ENCODE measurements at regions not wholly inside any gene's neighbourhood (a gene's known extent, or its start where the extent isn't known, plus 50 kb on each side); places are given as distances from the start of the nearest gene placed in this dataset.

GRCh38 chr20:57927376-57927775 is 217.6 kb upstream of the PMEPA1 start:
- Histone ChIP-seq H3K9me3 (replicated peaks) (peaks cover 26% of the 10 kb centered on the region), H3K4me3 (no peak overlapping the region), H3K36me3 (no peaks in the 10 kb centered on the region), H3K27me3 (ENCODE audit: low read depth) (peaks cover 20% of the 10 kb centered on the region), H3K27ac (replicated peaks) (no peak overlapping the region), H3K4me1 (no peaks in the 10 kb centered on the region)
- no peak for TF ChIP-seq CTCF (IDR thresholded peaks at IDR 0.05; ENCODE audit: borderline replicate concordance)
- DNase-seq = no peak
- intact Hi-C loops (cut with micrococcal nuclease) = no loop called here

- intact Hi-C loops (cut with micrococcal nuclease) = no loop called here
- H3K27ac ChIP-seq (replicated peaks) = no peak overlapping the region
- peaks cover 19% of the 10 kb centered on the region for H3K9me3 ChIP-seq (replicated peaks)
- no peaks in the 10 kb centered on the region for H3K36me3 ChIP-seq
- no peaks in the 10 kb centered on the region for H3K4me1 ChIP-seq
- no peak for DNase-seq
- H3K27me3 ChIP-seq (ENCODE audit: low read depth) = peaks cover 15% of the 10 kb centered on the region
- H3K4me3 ChIP-seq = no peak overlapping the region
- TF ChIP-seq CTCF (IDR thresholded peaks at IDR 0.05; ENCODE audit: borderline replicate concordance) = no peak
These were observed 212.9 kb upstream of the PMEPA1 start for GRCh38 chr20:57922706-57923105.

- DNase-seq = no peak
- H3K9me3 ChIP-seq (replicated peaks) = peaks cover 19% of the 10 kb centered on the region
- peaks cover 9% of the 10 kb centered on the region for H3K27me3 ChIP-seq (ENCODE audit: low read depth)
- H3K4me3 ChIP-seq = no peak overlapping the region
- intact Hi-C loops (cut with micrococcal nuclease) = no loop called here
- H3K27ac ChIP-seq (replicated peaks) = no peak overlapping the region
- no peaks in the 10 kb centered on the region for H3K4me1 ChIP-seq
- H3K36me3 ChIP-seq = no peaks in the 10 kb centered on the region
- TF ChIP-seq CTCF (IDR thresholded peaks at IDR 0.05; ENCODE audit: borderline replicate concordance) = no peak
These were observed 212.3 kb upstream of the PMEPA1 start for GRCh38 chr20:57922083-57922482.

- H3K4me3 ChIP-seq = no peak overlapping the region
- intact Hi-C loops (cut with micrococcal nuclease) = no loop called here
- H3K27ac ChIP-seq (replicated peaks) = no peak overlapping the region
- H3K4me1 ChIP-seq = no peaks in the 10 kb centered on the region
- H3K9me3 ChIP-seq (replicated peaks) = peaks cover 15% of the 10 kb centered on the region
- no peak for TF ChIP-seq CTCF (IDR thresholded peaks at IDR 0.05; ENCODE audit: borderline replicate concordance)
- no peaks in the 10 kb centered on the region for H3K36me3 ChIP-seq
- H3K27me3 ChIP-seq (ENCODE audit: low read depth) = peaks cover 7% of the 10 kb centered on the region
- no peak for DNase-seq
These were observed 211.9 kb upstream of the PMEPA1 start for GRCh38 chr20:57921676-57922075.

GRCh38 chr20:57920971-57921370 is 211.2 kb upstream of the PMEPA1 start:
- H3K4me1 ChIP-seq = no peaks in the 10 kb centered on the region
- H3K27me3 ChIP-seq (ENCODE audit: low read depth) = peaks cover 7% of the 10 kb centered on the region
- no peak for TF ChIP-seq CTCF (IDR thresholded peaks at IDR 0.05; ENCODE audit: borderline replicate concordance)
- intact Hi-C loops (cut with micrococcal nuclease) = no loop called here
- no peak for DNase-seq
- H3K4me3 ChIP-seq = no peak overlapping the region
- H3K36me3 ChIP-seq = no peaks in the 10 kb centered on the region
- H3K27ac ChIP-seq (replicated peaks) = no peak overlapping the region
- H3K9me3 ChIP-seq (replicated peaks) = peaks cover 8% of the 10 kb centered on the region

- Histone ChIP-seq H3K4me1 (no peaks in the 10 kb centered on the region), H3K36me3 (no peaks in the 10 kb centered on the region), H3K27me3 (ENCODE audit: low read depth) (peaks cover 7% of the 10 kb centered on the region), H3K27ac (replicated peaks) (no peak overlapping the region), H3K9me3 (replicated peaks) (no peaks in the 10 kb centered on the region), H3K4me3 (no peak overlapping the region)
- no peak for DNase-seq
- intact Hi-C loops (cut with micrococcal nuclease) = no loop called here
- TF ChIP-seq CTCF (IDR thresholded peaks at IDR 0.05; ENCODE audit: borderline replicate concordance) = no peak
These were observed 209.2 kb upstream of the PMEPA1 start for GRCh38 chr20:57919049-57919448.

Data from left ventricle myocardium inferior (tissue), 1 donor.